NCI-H2227 treated with DMSO at 0.1 percent for 48 hours (cell line): ENCODE measurements at regions not wholly inside any gene's neighbourhood (a gene's known extent, or its start where the extent isn't known, plus 50 kb on each side); places are given as distances from the start of the nearest gene placed in this dataset.
A peak's percentile ranks its signal among the peaks of the same experiment; 100 is the strongest.

Experiments
- DNase-seq: peaks from one replicate; lab custom pipeline; 2025; lab: John Stamatoyannopoulos, UW

DNA sequence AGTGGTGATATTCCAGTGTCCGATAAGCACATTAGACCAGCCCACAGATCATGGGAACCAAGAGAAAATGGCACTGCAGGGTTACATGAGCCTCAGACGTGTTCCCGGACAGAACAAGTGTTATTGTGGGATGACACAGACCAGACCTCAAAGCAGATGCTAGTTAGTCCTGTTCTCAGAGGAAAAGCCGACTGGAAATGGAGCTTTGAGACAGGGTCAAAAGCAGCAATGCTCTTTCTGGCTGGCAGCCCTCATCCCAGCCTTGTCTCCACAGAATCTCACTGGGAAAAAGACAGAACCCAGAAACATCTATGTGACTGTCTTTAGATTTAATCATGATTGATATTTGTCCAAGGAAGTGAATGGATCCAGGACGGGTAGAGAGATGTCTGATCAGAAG, 506.8 kb downstream of the INSC start:
- DNase-seq, result no peak

GRCh38 chr11:15622231-15622890, 507.6 kb downstream of the INSC start:
- DNase-seq, result no peak

DNA sequence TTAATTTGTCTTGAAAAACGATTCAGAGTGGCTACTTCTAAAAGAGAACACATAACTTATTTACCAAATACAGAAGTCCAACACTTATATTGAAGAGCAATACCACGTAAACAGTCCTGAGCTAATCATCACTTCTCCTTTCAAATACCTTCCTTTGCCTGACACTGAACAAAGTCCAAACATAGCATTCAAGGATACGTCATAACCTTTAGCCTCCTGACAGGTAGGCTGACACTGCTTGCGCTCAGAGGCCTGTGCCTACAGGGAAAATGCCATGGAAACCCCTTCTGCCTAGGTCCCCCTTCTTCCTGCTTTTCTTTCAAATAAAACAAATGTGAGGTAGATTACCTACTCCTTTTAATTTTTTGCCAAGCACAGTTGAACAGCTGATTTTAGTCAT, 510.0 kb downstream of the INSC start:
- no peak for DNase-seq

GRCh38 chr11:15625691-15626090, 511.0 kb downstream of the INSC start:
- no peak for DNase-seq

DNA sequence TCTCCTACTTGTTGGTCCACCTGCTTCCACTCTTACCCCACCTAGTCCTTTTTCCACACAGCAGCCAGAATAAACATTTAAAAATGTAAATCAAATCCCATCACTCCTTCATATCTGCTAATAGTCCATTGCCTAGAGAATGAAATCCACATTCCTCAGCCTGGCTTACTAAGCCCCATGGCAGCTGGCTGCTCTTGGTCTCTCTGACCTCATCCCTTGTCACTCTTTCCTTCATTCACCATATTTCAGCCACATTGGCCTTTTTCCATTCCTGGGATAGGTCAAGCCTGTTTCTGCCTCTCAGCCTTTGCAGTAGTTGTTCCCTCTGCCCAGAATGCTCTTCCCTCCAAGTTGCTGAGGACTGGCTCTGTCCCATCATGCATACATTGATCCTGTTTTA, 512.8 kb downstream of the INSC start:
- no peak for DNase-seq

- DNase-seq, result no peak
These were observed 515.1 kb downstream of the INSC start for GRCh38 chr11:15629690-15630321.

DNA sequence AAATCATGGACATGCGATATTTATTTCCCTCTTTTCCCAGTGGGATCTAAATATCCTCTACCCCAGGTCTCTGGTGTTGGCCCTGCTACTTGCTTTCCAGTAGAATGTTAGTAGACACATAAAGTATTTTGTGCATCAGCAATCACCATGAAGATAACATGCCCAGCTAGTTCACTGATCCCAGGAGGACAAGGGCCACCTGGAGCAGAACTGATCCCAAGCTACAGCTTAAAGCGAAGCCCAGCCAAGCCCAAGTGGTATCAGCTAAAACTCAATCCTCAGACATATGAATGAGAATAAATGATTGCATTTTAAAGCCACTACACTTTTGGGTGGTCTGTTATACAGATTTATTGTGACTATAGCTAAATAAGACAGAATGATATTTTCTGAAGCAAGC, 516.2 kb downstream of the INSC start:
- no peak for DNase-seq

DNA sequence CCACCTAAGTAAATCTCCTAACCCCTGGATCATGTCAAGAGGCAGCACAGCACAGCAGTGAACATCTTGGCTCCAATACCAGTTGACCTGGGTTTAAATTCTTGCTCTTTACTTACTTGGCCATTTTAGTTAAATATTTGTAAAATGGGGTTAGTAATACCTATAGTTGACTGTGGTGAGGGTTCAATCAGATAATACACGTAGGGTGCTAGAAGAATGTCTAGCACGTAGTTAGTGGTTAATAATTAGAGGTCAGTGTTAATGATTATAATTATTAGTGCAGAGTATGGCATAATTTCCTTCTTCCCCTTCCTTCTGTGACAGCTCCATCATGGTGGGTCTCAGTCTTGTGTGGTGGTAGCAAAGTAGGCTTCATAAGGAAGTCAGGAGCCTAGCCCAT, 520.8 kb downstream of the INSC start:
- no peak for DNase-seq

DNA sequence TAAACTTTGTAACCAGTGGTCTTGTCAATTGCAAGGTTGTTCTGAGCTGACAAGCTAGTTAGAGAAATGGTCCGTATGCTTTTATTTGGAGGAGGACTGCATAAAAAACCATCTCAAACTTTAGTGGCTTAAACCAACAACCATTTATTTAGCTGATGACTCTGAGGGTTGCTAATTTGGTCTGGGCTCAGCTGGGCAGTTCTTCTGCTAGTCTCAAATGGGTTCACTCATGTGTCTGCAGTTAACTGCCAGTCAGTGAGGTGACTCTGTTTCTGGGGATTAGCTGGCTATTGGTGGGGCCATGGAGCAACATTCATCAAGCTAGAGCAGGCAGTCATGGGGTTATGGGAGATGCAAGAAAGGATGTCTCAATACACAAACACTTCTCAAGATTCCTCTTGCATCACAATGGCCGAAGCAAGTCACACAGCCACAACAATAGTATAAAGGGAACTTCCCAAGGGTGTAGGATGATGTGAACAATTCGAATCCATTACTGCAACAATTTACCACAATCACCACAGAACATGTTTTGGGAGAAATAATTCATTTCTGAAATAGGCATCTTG, 521.9 kb downstream of the INSC start:
- no peak for DNase-seq

DNA sequence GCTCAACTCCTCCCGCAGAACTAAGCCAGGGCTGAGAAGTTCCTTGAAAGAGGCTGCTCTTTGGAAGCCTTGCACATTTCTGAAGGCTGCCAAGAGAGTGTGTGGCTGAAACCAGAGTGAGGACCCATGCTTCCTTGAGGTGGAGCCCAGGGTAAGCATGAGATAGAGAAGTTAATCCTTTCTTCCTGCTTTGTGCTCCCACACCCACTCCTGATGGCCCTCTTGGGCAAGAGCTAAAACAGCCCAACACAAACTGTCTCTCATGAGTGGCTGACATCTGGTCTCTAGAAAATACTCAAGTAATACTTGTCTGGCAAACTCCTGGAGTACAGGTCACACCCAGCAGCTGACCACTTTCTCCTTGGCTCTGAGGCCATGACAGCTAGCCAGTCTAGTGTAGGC, 523.7 kb downstream of the INSC start:
- no peak for DNase-seq

GRCh38 chr11:15640318-15640717, 525.6 kb downstream of the INSC start:
- peak; percentile 34 for DNase-seq

- DNase-seq, result peak; percentile 16
These were observed 526.7 kb downstream of the INSC start for GRCh38 chr11:15641271-15642045.

GRCh38 chr11:15645201-15645600, 530.5 kb downstream of the INSC start:
- no peak for DNase-seq

DNA sequence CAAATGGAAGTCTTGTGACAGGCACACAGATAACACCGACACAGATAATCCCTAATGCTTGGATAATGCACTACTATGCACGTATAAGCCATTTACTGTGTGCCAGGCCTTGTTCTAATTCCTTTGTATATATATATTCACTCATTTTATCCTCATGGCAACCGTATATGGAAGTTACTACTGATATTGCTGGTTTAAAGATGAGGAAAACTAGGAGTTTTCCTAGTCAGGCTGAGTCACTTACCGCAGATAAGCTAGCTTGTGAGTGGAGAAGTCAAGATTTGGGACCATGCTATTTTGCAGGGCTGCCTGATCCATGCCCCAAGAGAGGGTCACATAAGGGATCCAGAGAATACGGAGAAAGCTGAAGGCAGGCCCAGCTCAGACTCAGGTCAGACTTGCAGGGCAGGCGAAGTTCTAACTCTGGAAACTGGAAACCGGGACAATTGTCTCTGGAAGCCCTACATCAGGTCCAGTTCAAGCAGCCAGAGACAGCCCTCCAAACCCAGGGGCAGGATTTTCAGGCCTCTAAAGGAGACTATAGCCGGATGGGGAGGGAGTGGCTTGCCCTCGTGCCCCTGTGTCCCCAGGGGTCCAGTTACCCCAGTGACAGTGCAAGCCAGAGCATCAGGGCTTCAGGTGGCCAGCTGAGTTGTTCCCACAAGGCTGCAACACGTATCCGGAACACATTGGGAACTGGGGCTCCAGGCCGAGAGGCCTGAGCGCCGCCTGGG, 534.8 kb downstream of the INSC start:
- no peak for DNase-seq

DNA sequence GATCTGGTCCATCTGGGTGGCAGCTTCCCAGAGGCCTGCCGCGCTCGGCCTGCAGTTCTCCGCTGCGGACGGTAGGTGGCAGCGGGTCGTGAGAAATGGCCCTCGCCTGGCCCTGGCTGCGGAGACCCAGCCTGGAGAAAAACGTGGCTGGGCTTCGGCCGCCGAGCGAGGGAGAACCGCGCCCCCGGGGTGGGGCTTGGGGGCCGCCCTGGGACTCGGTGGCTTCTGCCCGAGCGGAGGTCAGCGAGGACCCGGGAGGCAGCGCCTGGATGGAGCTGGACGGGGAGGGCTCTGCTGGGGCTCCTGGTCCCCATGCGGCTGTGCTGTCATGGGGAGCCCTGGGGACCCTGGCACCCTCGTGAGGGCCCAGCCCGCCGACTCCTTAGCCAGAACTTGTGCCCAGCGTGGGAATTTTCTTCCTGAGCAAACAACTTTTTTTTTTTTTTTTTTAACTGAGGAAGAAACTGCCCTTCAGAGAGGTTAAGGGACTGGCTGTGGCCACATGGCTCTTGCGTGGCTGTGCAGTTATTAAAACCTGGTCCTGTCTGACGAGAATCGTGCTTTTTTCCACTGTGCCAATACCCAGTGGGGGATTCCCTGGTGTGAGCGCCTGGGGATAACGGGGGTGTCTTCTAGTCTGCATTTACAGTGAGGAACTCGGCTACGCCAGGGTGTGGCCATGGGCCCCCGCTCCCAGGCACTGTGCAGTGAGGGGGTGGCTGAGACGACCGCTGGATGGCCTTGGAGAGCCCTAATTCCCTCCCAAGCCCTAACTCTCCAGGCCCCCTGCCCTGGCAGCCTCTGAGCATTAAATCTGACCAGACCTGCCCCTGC, 535.6 kb downstream of the INSC start:
- DNase-seq, result peak; percentile 89

DNA sequence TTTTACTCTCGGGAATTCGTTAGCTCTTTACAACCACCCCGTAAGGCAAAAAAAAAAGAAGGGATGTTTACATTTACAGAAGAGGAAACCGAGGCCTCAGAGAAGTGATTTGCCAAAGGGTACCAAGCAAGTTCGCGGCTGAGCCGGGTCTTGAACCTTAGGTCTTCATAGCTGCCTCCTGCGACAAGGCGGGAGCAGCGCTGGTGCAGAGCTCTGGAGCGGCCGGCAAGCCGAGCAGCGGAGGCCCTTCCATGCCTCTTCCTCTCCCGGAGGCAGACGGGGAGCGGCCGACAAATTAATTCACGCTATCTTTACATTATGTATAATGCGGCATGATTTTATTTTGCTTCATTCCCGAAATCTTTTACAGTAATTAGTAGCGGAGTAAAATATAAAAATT, 536.3 kb downstream of the INSC start:
- no peak for DNase-seq

GRCh38 chr11:15651816-15652215, 537.1 kb downstream of the INSC start:
- peak; percentile 29 for DNase-seq

DNA sequence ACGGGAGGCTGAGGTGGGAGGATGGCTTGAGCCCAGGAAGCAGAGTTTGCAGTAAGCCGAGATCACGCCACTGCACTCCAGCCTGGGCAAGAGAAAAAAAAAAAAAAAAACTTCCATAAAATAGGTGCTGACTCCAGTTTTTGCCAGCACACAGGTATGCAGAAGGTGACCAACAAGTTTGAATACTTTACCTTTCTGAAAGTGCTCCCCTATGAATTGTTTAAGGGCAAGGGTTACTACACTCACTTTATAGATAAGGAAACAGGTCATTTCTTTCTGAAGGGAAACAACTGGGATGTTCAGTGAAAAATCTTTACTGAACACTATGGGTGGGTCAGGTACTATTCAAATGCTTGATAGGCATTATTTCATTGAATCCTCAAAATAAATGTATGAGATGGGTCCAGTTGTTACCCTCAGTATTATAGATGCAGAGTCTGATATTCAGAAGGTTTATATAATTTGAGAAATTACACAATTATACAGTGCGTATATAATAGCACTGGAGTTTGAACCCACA, 538.5 kb downstream of the INSC start:
- no peak for DNase-seq

GRCh38 chr11:15654451-15654850, 539.7 kb downstream of the INSC start:
- DNase-seq, result no peak

- DNase-seq, result no peak
These were observed 540.8 kb downstream of the INSC start for GRCh38 chr11:15655552-15655951.

GRCh38 chr11:15657264-15657663, 542.5 kb downstream of the INSC start:
- no peak for DNase-seq
